ENCODE measurements at regions not wholly inside any gene's neighbourhood (a gene's known extent, or its start where the extent isn't known, plus 50 kb on each side); places are given as distances from the start of the nearest gene placed in this dataset.

DNA sequence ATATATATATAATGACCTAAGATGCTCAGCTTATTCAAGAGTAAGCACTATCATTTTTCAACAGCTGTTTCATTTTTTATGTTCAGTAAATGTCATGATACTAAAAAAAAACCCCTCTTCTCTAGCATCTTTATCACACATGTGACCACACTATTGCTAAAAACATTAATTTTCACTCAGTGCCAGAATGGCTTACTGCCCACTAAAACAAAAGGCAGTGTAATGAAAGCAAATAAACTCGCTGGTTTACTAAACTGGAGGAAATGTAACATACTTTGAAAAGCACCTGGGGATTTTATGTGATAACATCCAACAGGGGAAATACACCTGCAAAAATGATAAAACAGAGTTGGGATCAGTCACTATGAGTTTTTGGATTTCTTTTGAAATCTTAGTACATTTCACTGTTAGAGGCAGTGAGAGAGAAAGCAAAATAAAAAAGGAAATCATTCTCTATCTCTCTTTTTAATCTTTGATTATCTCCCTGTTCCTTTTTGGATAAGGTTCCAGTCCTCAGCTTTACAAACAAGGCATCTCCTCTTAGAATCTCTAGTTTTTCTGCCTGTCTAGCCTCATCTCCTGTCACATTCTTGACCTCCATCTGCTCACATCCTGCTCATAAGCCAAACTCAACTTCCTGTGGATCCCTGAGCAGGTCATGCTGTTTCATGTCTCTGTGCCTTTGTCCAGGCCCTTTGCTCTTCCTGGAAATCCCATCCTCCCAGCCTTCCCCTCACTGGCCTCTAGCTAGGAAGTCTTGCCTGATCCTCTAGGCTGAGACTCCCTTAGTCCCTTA, 338.0 kb downstream of the MAN2A1 start:
- no peak for DNase-seq (ENCODE audit: low read depth in 1 of 2, low spot score in 1 of 2)
- 6% methylated on average over 1 of the region's 1 CpG for WGBS (ENCODE audit: missing lambda C conversion rate)
- ChIA-PET CTCF (no interaction called here), POLR2A (no interaction called here)
- Histone ChIP-seq H3K4me3 (no peak overlapping the region), H3K27ac (no peak overlapping the region), H3K9me3 (no peaks in the 10 kb centered on the region), H3K4me1 (no peaks in the 10 kb centered on the region), H3K4me2 (no peak overlapping the region)
- TF ChIP-seq, protein P1, sequence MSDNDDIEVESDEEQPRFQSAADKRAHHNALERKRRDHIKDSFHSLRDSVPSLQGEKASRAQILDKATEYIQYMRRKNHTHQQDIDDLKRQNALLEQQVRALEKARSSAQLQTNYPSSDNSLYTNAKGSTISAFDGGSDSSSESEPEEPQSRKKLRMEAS (IDR thresholded peaks at IDR 0.05), result no peak
- TF ChIP-seq, protein P2, sequence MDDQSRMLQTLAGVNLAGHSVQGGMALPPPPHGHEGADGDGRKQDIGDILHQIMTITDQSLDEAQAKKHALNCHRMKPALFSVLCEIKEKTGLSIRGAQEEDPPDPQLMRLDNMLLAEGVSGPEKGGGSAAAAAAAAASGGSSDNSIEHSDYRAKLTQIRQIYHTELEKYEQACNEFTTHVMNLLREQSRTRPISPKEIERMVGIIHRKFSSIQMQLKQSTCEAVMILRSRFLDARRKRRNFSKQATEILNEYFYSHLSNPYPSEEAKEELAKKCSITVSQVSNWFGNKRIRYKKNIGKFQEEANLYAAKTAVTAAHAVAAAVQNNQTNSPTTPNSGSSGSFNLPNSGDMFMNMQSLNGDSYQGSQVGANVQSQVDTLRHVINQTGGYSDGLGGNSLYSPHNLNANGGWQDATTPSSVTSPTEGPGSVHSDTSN (IDR thresholded peaks at IDR 0.05), result no peak
- TF ChIP-seq RNF2 (IDR thresholded peaks at IDR 0.05; ENCODE audit: borderline replicate concordance, low read depth), result no peak
- TF ChIP-seq CBX2 (IDR thresholded peaks at IDR 0.05; ENCODE audit: borderline replicate concordance, low read depth), result no peak
- no peak for TF ChIP-seq ZFP36 (IDR thresholded peaks at IDR 0.05; ENCODE audit: borderline replicate concordance, partially characterized antibody)
- no peak for TF ChIP-seq RAD21 (conservative IDR thresholded peaks at IDR 0.05 in 1 of 2, IDR thresholded peaks at IDR 0.05 in 1 of 2)
- TF ChIP-seq HEYL (CRISPR knock-in tag; IDR thresholded peaks at IDR 0.05), result no peak
- TF ChIP-seq, protein P3, sequence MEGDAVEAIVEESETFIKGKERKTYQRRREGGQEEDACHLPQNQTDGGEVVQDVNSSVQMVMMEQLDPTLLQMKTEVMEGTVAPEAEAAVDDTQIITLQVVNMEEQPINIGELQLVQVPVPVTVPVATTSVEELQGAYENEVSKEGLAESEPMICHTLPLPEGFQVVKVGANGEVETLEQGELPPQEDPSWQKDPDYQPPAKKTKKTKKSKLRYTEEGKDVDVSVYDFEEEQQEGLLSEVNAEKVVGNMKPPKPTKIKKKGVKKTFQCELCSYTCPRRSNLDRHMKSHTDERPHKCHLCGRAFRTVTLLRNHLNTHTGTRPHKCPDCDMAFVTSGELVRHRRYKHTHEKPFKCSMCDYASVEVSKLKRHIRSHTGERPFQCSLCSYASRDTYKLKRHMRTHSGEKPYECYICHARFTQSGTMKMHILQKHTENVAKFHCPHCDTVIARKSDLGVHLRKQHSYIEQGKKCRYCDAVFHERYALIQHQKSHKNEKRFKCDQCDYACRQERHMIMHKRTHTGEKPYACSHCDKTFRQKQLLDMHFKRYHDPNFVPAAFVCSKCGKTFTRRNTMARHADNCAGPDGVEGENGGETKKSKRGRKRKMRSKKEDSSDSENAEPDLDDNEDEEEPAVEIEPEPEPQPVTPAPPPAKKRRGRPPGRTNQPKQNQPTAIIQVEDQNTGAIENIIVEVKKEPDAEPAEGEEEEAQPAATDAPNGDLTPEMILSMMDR (IDR thresholded peaks at IDR 0.05), result no peak
- TF ChIP-seq, protein P4, sequence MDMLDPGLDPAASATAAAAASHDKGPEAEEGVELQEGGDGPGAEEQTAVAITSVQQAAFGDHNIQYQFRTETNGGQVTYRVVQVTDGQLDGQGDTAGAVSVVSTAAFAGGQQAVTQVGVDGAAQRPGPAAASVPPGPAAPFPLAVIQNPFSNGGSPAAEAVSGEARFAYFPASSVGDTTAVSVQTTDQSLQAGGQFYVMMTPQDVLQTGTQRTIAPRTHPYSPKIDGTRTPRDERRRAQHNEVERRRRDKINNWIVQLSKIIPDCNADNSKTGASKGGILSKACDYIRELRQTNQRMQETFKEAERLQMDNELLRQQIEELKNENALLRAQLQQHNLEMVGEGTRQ (IDR thresholded peaks at IDR 0.05), result no peak
- no peak for TF ChIP-seq EHMT2 (IDR thresholded peaks at IDR 0.05; ENCODE audit: low read depth)
- TF ChIP-seq CHD2 (IDR thresholded peaks at IDR 0.05; ENCODE audit: low read length, partially characterized antibody), result no peak
- TF ChIP-seq BHLHE40 (IDR thresholded peaks at IDR 0.05; ENCODE audit: low read depth, low read length), result no peak
- FAIRE-seq, result no peak
- ATAC-seq, result no peak

DNA sequence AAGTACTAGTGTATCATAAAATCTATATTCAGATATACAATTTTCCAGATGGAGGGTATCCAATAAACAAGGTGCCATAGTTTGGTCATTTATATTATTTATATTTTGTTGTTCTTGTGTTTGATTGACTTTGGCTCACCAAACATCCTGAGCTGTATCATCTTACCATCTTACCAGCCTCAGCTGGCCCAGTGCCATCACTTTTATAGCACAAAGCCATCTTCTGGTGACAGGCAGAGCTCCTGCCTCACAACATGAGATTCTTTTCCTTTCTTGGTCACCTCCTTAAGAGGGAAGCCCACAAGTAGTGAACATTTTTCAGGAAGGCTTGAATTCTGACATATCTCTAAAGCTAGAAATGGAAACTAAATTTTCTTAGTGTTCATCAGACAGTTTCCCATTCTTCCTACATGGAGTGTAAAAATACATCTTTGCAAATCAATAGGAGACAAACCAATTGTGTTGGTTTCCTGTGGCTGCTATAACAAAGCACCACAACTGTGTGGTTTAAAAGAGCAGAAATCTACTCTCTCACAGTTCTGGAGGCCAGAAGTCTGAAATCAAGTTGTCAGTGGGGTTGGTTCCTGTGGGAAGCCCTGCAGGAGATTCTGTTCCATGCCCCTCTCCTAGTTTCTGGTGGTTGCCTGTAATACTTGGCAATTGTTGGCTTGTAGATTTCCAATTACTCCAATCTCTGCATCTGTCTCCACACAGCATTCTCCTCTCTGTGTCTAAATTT, 341.8 kb downstream of the MAN2A1 start:
- TF ChIP-seq ZNF302 (CRISPR knock-in tag; IDR thresholded peaks at IDR 0.05), result no peak
- no peak for TF ChIP-seq EP300 (IDR thresholded peaks at IDR 0.05)
- TF ChIP-seq ZFP36 (IDR thresholded peaks at IDR 0.05; ENCODE audit: borderline replicate concordance, partially characterized antibody), result no peak
- no peak for TF ChIP-seq FOSL2 (IDR thresholded peaks at IDR 0.05)
- TF ChIP-seq FOSL2 (CRISPR knock-in tag; IDR thresholded peaks at IDR 0.05), result no peak
- no peak for TF ChIP-seq HOXB5 (CRISPR knock-in tag; IDR thresholded peaks at IDR 0.05)
- TF ChIP-seq RFX5 (IDR thresholded peaks at IDR 0.05), result no peak
- TF ChIP-seq NR3C1 (IDR thresholded peaks at IDR 0.05), result no peak
- no peak for TF ChIP-seq TP53 (CRISPR knock-in tag; IDR thresholded peaks at IDR 0.05)
- TF ChIP-seq MAFK (IDR thresholded peaks at IDR 0.05; ENCODE audit: partially characterized antibody), result no peak
- TF ChIP-seq, protein P2 (IDR thresholded peaks at IDR 0.05), result no peak
- TF ChIP-seq, protein P5, sequence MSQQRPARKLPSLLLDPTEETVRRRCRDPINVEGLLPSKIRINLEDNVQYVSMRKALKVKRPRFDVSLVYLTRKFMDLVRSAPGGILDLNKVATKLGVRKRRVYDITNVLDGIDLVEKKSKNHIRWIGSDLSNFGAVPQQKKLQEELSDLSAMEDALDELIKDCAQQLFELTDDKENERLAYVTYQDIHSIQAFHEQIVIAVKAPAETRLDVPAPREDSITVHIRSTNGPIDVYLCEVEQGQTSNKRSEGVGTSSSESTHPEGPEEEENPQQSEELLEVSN (IDR thresholded peaks at IDR 0.05; ENCODE audit: borderline replicate concordance, low read depth), result no peak
- no peak for TF ChIP-seq SREBF2 (IDR thresholded peaks at IDR 0.05)
- TF ChIP-seq CBX2 (IDR thresholded peaks at IDR 0.05; ENCODE audit: borderline replicate concordance, low read depth), result no peak
- ChIA-PET CTCF (no interaction called here), POLR2A (no interaction called here)
- H3K4me2 ChIP-seq, result no peak overlapping the region
- ATAC-seq, result no peak
- no peak for FAIRE-seq
- H3K9me3 ChIP-seq, result no peaks in the 10 kb centered on the region
- H3K27ac ChIP-seq, result no peak overlapping the region
- no peak for DNase-seq (ENCODE audit: low read depth in 1 of 2, low spot score in 1 of 2)
- no peak overlapping the region for H3K4me3 ChIP-seq
- no peaks in the 10 kb centered on the region for H3K4me1 ChIP-seq
